ENCODE measurements at regions not wholly inside any gene's neighbourhood (a gene's known extent, or its start where the extent isn't known, plus 50 kb on each side); places are given as distances from the start of the nearest gene placed in this dataset.

DNA sequence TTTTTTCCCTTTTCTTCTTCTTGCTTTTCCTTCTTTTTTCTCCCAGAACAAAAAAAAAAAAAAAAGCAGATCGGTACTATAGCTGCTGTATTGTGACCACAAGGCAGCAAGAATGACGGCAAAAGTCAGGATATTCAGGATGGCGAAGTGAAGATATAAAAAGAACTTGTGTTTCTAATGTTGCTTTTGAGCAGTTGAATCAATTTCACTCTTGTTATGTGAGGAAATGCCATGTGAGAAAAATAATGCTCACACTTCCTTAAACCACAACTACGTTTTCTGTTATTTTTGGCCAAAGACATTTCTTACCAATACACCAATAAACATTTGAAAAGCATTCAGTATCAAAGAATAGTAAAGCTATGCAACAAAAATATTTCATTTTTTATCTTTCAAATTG lies 510.5 kb downstream of the HACE1 start (continued):
- TF ChIP-seq CBX8 (IDR thresholded peaks at IDR 0.05; ENCODE audit: borderline replicate concordance, low read depth, low read length) (no peak), NANOG (IDR thresholded peaks at IDR 0.05; ENCODE audit: insufficient read depth, low read depth, low read length, poor library complexity, severe bottlenecking) (no peak), JUN (IDR thresholded peaks at IDR 0.05; ENCODE audit: low read depth, low read length) (no peak)

All from H1 (cell line).